HEK293T (cell line): ENCODE measurements at regions not wholly inside any gene's neighbourhood (a gene's known extent, or its start where the extent isn't known, plus 50 kb on each side); places are given as distances from the start of the nearest gene placed in this dataset.

ENCODE experiments used
- ARNT ChIP-seq: fragments of 450-650 bp; IDR thresholded peaks from 2 replicates; pipeline ENCODE4 v1.6.1; 2017; ENCODE audit warnings: mild to moderate bottlenecking
- BHLHE40 ChIP-seq: fragments of 450-650 bp; IDR thresholded peaks from 2 replicates; pipeline ENCODE4 v1.6.1; 2016; ENCODE audit warnings: mild to moderate bottlenecking, moderate library complexity, borderline replicate concordance
- ELF4 ChIP-seq: fragments of 450-650 bp; IDR thresholded peaks from 2 replicates; pipeline ENCODE4 v1.6.1; 2017; ENCODE audit warnings: antibody characterized with exemption
- FOXA1 ChIP-seq: fragments of 450-650 bp; IDR thresholded peaks from 2 replicates; pipeline ENCODE4 v1.6.1; 2016; ENCODE audit warnings: mild to moderate bottlenecking
- FOXK2 ChIP-seq: fragments of 450-650 bp; IDR thresholded peaks from 2 replicates; pipeline ENCODE4 v1.6.1; 2016; ENCODE audit warnings: mild to moderate bottlenecking
- FOXM1 ChIP-seq: fragments of 450-650 bp; IDR thresholded peaks from 2 replicates; pipeline ENCODE4 v1.6.1; 2017; ENCODE audit warnings: mild to moderate bottlenecking, borderline replicate concordance
- LEF1 ChIP-seq: fragments of 450-650 bp; IDR thresholded peaks from 2 replicates; pipeline ENCODE4 v1.6.1; 2017; ENCODE audit warnings: mild to moderate bottlenecking, borderline replicate concordance
- NFRKB ChIP-seq: fragments of 450-650 bp; IDR thresholded peaks from 2 replicates; pipeline ENCODE4 v1.6.1; 2016; ENCODE audit warnings: mild to moderate bottlenecking, moderate library complexity
- PKNOX1 ChIP-seq: fragments of 450-650 bp; IDR thresholded peaks from 2 replicates; pipeline ENCODE4 v1.6.1; 2016
- SP1 ChIP-seq: fragments of 450-650 bp; IDR thresholded peaks from 2 replicates; pipeline ENCODE4 v1.6.1; 2017
- TARDBP ChIP-seq: fragments of 450-650 bp; IDR thresholded peaks from 2 replicates; pipeline ENCODE4 v1.6.1; 2016
- ZNF384 ChIP-seq: fragments of 450-650 bp; IDR thresholded peaks from 2 replicates; pipeline ENCODE4 v1.6.1; 2016

GRCh38 chr17:52228823-52229222, 70.3 kb upstream of the CA10 start:
- TF ChIP-seq SP1 (no peak), FOXA1 (no peak), ELF4 (no peak), PKNOX1 (no peak), ZNF384 (no peak), LEF1 (no peak), TARDBP (no peak), NFRKB (no peak), FOXM1 (no peak), ARNT (no peak), FOXK2 (no peak), BHLHE40 (no peak)
